ENCODE measurements at regions not wholly inside any gene's neighbourhood (a gene's known extent, or its start where the extent isn't known, plus 50 kb on each side); places are given as distances from the start of the nearest gene placed in this dataset.

GRCh38 chr3:65193531-65193930 is 505.7 kb upstream of the ADAMTS9 start:
- H3K36me3 ChIP-seq (ENCODE audit: control insufficient read depth, insufficient read depth, low read length), result no peaks in the 10 kb centered on the region
- no peak overlapping the region for H3K4me3 ChIP-seq (ENCODE audit: low read depth, low read length)
- no peaks in the 10 kb centered on the region for H3K27me3 ChIP-seq (replicated peaks; ENCODE audit: control insufficient read depth, insufficient read depth, low read length)
- no peak for DNase-seq
- CTCF ChIA-PET, result no interaction called here
- no TSS peak for BruUV-seq (replicated peaks)
- intact Hi-C loops (cut with micrococcal nuclease; ENCODE audit: unreplicated experiment), result no loop called here
- POLR2A ChIA-PET, result no interaction called here
- no peak for TF ChIP-seq CTCF (IDR thresholded peaks at IDR 0.05; ENCODE audit: insufficient read depth in 1 of 2, low read depth in 1 of 2, low read length in 1 of 2, severe bottlenecking in 1 of 2, unreplicated experiment in 1 of 2)
- no peaks in the 10 kb centered on the region for H3K9me3 ChIP-seq
- no peaks in the 10 kb centered on the region for H3K36me3 Mint-ChIP-seq (ENCODE audit: insufficient read depth, unreplicated experiment)
- peaks cover 21% of the 10 kb centered on the region for H3K4me1 Mint-ChIP-seq (ENCODE audit: low read depth, unreplicated experiment)
- peaks cover 14% of the 10 kb centered on the region for H3K4me1 ChIP-seq
- H3K27ac Mint-ChIP-seq (ENCODE audit: unreplicated experiment), result no peak overlapping the region
- H3K27me3 Mint-ChIP-seq (ENCODE audit: insufficient read depth, unreplicated experiment), result no peaks in the 10 kb centered on the region
- no peak overlapping the region for H3K4me3 Mint-ChIP-seq (ENCODE audit: unreplicated experiment)
- H3K9me3 Mint-ChIP-seq (ENCODE audit: unreplicated experiment), result no peaks in the 10 kb centered on the region

- H3K27me3 Mint-ChIP-seq (ENCODE audit: insufficient read depth, unreplicated experiment), result no peaks in the 10 kb centered on the region
- intact Hi-C loops (cut with micrococcal nuclease; ENCODE audit: unreplicated experiment), result no loop called here
- no peak overlapping the region for H3K4me3 ChIP-seq (ENCODE audit: low read depth, low read length)
- ChIA-PET POLR2A (no interaction called here), CTCF (no interaction called here)
- no peaks in the 10 kb centered on the region for H3K4me1 Mint-ChIP-seq (ENCODE audit: low read depth, unreplicated experiment)
- DNase-seq, result no peak
- no peaks in the 10 kb centered on the region for H3K9me3 ChIP-seq
- H3K27ac Mint-ChIP-seq (ENCODE audit: unreplicated experiment), result no peak overlapping the region
- no peaks in the 10 kb centered on the region for H3K27me3 ChIP-seq (replicated peaks; ENCODE audit: control insufficient read depth, insufficient read depth, low read length)
- H3K36me3 ChIP-seq (ENCODE audit: control insufficient read depth, insufficient read depth, low read length), result no peaks in the 10 kb centered on the region
- no peak for TF ChIP-seq CTCF (IDR thresholded peaks at IDR 0.05; ENCODE audit: insufficient read depth in 1 of 2, low read depth in 1 of 2, low read length in 1 of 2, severe bottlenecking in 1 of 2, unreplicated experiment in 1 of 2)
- no peak overlapping the region for H3K4me3 Mint-ChIP-seq (ENCODE audit: unreplicated experiment)
- no peaks in the 10 kb centered on the region for H3K9me3 Mint-ChIP-seq (ENCODE audit: unreplicated experiment)
- BruUV-seq (replicated peaks), result no TSS peak
- H3K4me1 ChIP-seq, result no peaks in the 10 kb centered on the region
- no peaks in the 10 kb centered on the region for H3K36me3 Mint-ChIP-seq (ENCODE audit: insufficient read depth, unreplicated experiment)
These were observed 502.3 kb upstream of the ADAMTS9 start for GRCh38 chr3:65190111-65190510.

GRCh38 chr3:65186268-65186667 is 498.5 kb upstream of the ADAMTS9 start:
- Mint-ChIP-seq H3K4me1 (ENCODE audit: low read depth, unreplicated experiment) (no peaks in the 10 kb centered on the region), H3K4me3 (ENCODE audit: unreplicated experiment) (no peak overlapping the region), H3K36me3 (ENCODE audit: insufficient read depth, unreplicated experiment) (no peaks in the 10 kb centered on the region), H3K27ac (ENCODE audit: unreplicated experiment) (no peak overlapping the region), H3K9me3 (ENCODE audit: unreplicated experiment) (no peaks in the 10 kb centered on the region), H3K27me3 (ENCODE audit: insufficient read depth, unreplicated experiment) (no peaks in the 10 kb centered on the region)
- TF ChIP-seq CTCF (IDR thresholded peaks at IDR 0.05; ENCODE audit: insufficient read depth in 1 of 2, low read depth in 1 of 2, low read length in 1 of 2, severe bottlenecking in 1 of 2, unreplicated experiment in 1 of 2), result no peak
- CTCF ChIA-PET, result no interaction called here
- POLR2A ChIA-PET, result no interaction called here
- no peak for DNase-seq
- intact Hi-C loops (cut with micrococcal nuclease; ENCODE audit: unreplicated experiment), result no loop called here
- Histone ChIP-seq H3K4me3 (ENCODE audit: low read depth, low read length) (no peak overlapping the region), H3K36me3 (ENCODE audit: control insufficient read depth, insufficient read depth, low read length) (no peaks in the 10 kb centered on the region), H3K9me3 (no peaks in the 10 kb centered on the region), H3K27me3 (replicated peaks; ENCODE audit: control insufficient read depth, insufficient read depth, low read length) (no peaks in the 10 kb centered on the region), H3K4me1 (no peaks in the 10 kb centered on the region)
- no TSS peak for BruUV-seq (replicated peaks)

Data from Caco-2 (cell line).